ENCODE measurements at regions not wholly inside any gene's neighbourhood (a gene's known extent, or its start where the extent isn't known, plus 50 kb on each side); places are given as distances from the start of the nearest gene placed in this dataset.

DNA sequence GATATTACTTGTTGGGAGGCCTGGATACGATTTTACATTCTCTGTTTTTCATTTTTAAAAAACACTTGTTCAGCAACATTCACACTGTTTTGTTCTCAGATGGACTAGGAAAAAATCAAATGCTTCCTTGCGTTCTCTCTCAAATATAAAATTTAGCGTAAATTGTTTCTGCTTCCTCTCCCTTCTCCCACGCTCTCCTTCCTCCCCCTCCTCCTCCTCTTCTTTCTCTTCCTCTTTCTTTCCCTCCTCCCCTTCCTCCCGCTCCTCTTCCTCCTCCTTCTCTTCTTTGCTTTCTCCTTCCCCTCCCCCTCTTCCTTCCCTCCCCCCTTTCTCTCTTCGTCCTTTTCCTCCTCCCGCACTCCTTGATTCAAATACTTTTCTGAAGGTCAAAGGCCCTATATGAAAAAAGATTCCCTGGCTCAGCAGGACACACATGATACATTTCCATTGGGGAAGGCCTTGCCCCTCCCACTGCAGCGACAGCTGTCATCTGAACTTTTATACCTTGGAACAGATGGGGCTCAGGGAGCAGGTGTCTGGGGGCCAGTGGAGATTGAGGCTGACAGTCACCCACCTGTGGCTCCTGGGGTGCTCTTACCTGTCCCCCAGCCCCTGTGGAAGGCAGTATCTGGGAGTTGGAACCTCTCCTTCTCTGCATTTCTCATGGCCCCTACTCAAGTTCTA, 99.4 kb upstream of the SDK2 start:
- TF ChIP-seq CTCF (IDR thresholded peaks at IDR 0.05): no peak
- Histone ChIP-seq H3K4me1 (no peaks in the 10 kb centered on the region), H3K27me3 (peaks cover 4% of the 10 kb centered on the region), H3K27ac (no peak overlapping the region), H3K9me3 (no peaks in the 10 kb centered on the region), H3K36me3 (no peaks in the 10 kb centered on the region), H3K4me3 (no peak overlapping the region)
- intact Hi-C loops (cut with DNase I): no loop called here
- DNase-seq (ENCODE audit: low spot score in 2 of 2): no peak

GRCh38 chr17:73744411-73744810, 100.2 kb upstream of the SDK2 start:
- intact Hi-C loops (cut with DNase I): no loop called here
- DNase-seq (ENCODE audit: low spot score in 2 of 2): no peak
- TF ChIP-seq CTCF (IDR thresholded peaks at IDR 0.05): no peak
- peaks cover 4% of the 10 kb centered on the region for H3K27me3 ChIP-seq
- no peaks in the 10 kb centered on the region for H3K9me3 ChIP-seq
- H3K27ac ChIP-seq: no peak overlapping the region
- no peaks in the 10 kb centered on the region for H3K36me3 ChIP-seq
- H3K4me1 ChIP-seq: no peaks in the 10 kb centered on the region
- no peak overlapping the region for H3K4me3 ChIP-seq

- no peak overlapping the region for H3K4me3 ChIP-seq
- peaks cover 4% of the 10 kb centered on the region for H3K27me3 ChIP-seq
- H3K36me3 ChIP-seq: no peaks in the 10 kb centered on the region
- intact Hi-C loops (cut with DNase I): no loop called here
- no peak overlapping the region for H3K27ac ChIP-seq
- DNase-seq (ENCODE audit: low spot score in 2 of 2): no peak
- H3K9me3 ChIP-seq: no peaks in the 10 kb centered on the region
- no peak for TF ChIP-seq CTCF (IDR thresholded peaks at IDR 0.05)
- no peaks in the 10 kb centered on the region for H3K4me1 ChIP-seq
These were observed 102.2 kb upstream of the SDK2 start for GRCh38 chr17:73746314-73747073.

GRCh38 chr17:73747221-73748002, 103.2 kb upstream of the SDK2 start:
- H3K27me3 ChIP-seq: peaks cover 4% of the 10 kb centered on the region
- intact Hi-C loops (cut with DNase I): no loop called here
- DNase-seq (ENCODE audit: low spot score in 2 of 2): no peak

DNA sequence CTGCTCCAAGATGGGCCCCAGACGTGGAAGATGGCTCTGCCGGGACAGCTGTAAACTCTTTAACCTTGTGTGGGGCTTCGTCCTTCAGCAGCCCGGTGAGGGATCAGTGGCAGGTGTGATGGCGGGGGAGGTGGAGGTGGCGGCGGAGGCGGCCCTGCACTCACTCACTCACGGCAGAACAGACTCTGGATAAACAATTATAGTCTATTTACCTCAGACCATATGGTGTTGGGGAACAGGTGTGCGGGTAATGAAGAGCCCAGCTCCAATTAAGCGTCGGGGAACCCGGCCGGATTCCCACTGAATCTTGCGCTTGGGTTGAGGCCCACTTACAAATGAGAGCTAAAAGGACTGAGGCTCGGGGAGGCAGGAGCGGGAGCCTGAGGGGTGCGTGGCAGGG, 104.3 kb upstream of the SDK2 start:
- DNase-seq (ENCODE audit: low spot score in 2 of 2): no peak
- Histone ChIP-seq H3K36me3 (no peaks in the 10 kb centered on the region), H3K4me1 (no peaks in the 10 kb centered on the region), H3K9me3 (no peaks in the 10 kb centered on the region), H3K27me3 (peaks cover 4% of the 10 kb centered on the region), H3K4me3 (no peak overlapping the region), H3K27ac (no peak overlapping the region)
- TF ChIP-seq CTCF (IDR thresholded peaks at IDR 0.05): no peak
- intact Hi-C loops (cut with DNase I): no loop called here

More at GRCh38 chr17:73747221-73748002, 103.2 kb upstream of the SDK2 start:
- no peaks in the 10 kb centered on the region for H3K4me1 ChIP-seq
- no peak for TF ChIP-seq CTCF (IDR thresholded peaks at IDR 0.05)
- no peak overlapping the region for H3K27ac ChIP-seq
- H3K4me3 ChIP-seq: no peak overlapping the region
- H3K9me3 ChIP-seq: no peaks in the 10 kb centered on the region
- no peaks in the 10 kb centered on the region for H3K36me3 ChIP-seq
